GM12864 (cell line): ENCODE measurements at regions not wholly inside any gene's neighbourhood (a gene's known extent, or its start where the extent isn't known, plus 50 kb on each side); places are given as distances from the start of the nearest gene placed in this dataset.

ENCODE experiments used
- DNase-seq: peaks from one replicate; pipeline ENCODE4 v3.0.0-alpha.2; 2011; ENCODE audit warnings: low read depth
- H3K4me3 ChIP-seq: 2 replicates; pipeline ENCODE4 v1.5.1; 2011; ENCODE audit warnings: mild to moderate bottlenecking, low read depth, low read length, control low read depth
- CTCF ChIP-seq: IDR thresholded peaks from 2 replicates; pipeline ENCODE4 v1.5.1; 2011; ENCODE audit warnings: low read depth, mild to moderate bottlenecking, moderate library complexity, low read length, control low read depth, inconsistent platforms; ENCODE audit errors: missing control alignments

DNA sequence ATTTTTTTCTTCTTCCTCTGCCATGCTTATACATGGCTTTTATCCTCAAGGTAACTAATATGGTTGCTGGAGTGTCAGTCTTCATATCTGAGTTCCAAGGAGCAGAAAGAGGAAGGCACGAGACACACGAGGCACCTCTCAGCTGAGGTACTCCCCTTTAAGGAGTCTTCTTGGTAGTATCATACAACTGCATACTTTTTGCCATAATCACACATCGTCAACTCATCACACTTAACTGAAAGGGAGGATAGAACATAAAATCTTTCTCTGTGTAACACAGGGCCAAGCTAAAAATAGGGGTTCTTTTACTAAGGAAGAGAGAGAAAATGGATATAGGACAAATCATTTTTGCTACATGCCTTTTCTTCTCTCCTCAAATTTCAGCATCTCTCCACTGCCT lies 104.2 kb downstream of the OXSM start:
- no peak for TF ChIP-seq CTCF
- DNase-seq = no peak

GRCh38 chr3:25895031-25895430 lies 105.1 kb downstream of the OXSM start:
- H3K4me3 ChIP-seq = no peak overlapping the region
- DNase-seq = no peak
- no peak for TF ChIP-seq CTCF

More for the DNA sequence above, 104.2 kb downstream of the OXSM start:
- no peak overlapping the region for H3K4me3 ChIP-seq

GRCh38 chr3:25895443-25895842 lies 105.6 kb downstream of the OXSM start:
- no peak overlapping the region for H3K4me3 ChIP-seq
- no peak for TF ChIP-seq CTCF
- DNase-seq = no peak

DNA sequence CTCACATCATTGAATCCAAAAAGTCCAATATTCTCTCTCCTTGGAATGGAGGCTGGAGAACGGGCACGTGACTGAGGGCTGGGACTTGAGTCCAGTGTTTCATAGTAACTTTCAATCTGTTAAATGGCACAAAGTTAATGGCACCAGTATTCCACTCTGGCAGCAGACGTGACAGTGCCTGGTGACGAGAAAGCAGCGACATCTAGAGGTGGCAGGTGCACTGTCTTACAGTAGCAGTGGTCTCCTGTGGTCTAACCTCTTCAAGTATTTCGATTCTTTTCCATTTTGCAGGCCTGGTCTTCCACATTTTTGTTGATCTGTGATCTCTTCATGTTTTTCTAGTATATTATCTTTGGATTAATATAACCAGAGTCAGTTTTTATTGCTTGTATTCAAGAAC lies 107.1 kb downstream of the OXSM start:
- DNase-seq = peak; percentile 42
- TF ChIP-seq CTCF = peak; percentile 95
- H3K4me3 ChIP-seq = no peak overlapping the region

GRCh38 chr3:25899352-25900101 lies 109.6 kb downstream of the OXSM start:
- no peak for TF ChIP-seq CTCF
- H3K4me3 ChIP-seq = no peak overlapping the region
- DNase-seq = no peak

DNA sequence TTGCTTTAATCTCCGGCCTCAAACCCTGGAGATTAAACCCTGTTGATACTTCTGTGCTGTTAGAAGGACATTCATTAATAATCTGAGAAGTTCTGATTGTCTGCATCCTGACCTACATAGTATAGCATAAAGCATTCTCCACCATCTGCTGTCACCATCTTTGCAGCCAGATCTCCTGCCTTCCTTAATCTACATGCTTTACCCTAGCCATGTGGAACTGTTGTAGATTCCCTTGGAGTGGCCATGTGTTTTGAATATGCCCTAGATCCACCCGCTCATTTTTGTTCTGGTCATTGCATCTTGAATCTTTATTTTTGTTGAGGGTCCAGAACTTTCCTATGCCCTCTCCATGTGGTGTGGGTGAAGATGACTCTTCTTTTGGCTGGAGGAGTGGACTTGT lies 110.3 kb downstream of the OXSM start:
- no peak for DNase-seq
- no peak overlapping the region for H3K4me3 ChIP-seq
- TF ChIP-seq CTCF = no peak

DNA sequence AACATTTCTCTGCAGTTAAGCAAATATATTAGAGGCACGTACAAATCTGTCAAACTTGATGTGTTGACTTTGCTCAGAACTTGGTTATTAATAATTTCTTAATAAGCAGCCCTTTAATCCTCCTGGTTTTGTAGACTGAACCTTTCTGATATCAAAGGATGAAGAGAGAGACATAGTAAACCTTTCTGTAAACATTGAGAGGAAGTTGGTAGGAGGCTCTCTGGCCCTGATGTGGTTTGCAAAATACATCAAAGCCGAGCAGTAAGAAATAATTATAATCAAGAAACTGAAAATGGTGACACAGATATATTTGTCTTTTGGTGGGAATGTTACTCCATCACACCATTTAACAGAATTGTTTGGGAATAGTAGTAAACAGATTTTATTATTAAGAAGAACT lies 111.9 kb downstream of the OXSM start:
- no peak overlapping the region for H3K4me3 ChIP-seq
- no peak for TF ChIP-seq CTCF
- no peak for DNase-seq
